Heart right ventricle (tissue), 16 donors: ENCODE measurements at regions not wholly inside any gene's neighbourhood (a gene's known extent, or its start where the extent isn't known, plus 50 kb on each side); places are given as distances from the start of the nearest gene placed in this dataset.
"Not testable (repeated sequence)": the region's sequence is repeated elsewhere in the genome, so short reads cannot be mapped to it uniquely, and the experiment has no call there.

Experiments
- ATAC-seq, 8 donors: fragments of 200-7000 bp; cut with Tn5 transposase; one replicate each; pipeline ENCODE4 v1.9.1; 2020; ENCODE audit warnings: mild to moderate bottlenecking in 8 of 8, moderate library complexity in 8 of 8, moderate number of reproducible peaks in 1 of 8
- DNase-seq, 2 donors: peaks; one replicate each; pipeline ENCODE4 v3.0.0-alpha.2; 2020
- H3K27ac ChIP-seq, 10 donors: fragments of 200-600 bp; sonication (generic) in 2 of 10; one replicate each; pipeline versions ENCODE4 v1.5.0 to v1.8.0; 2020 to 2022; ENCODE audit warnings: mild to moderate bottlenecking in 3 of 10
- H3K27me3 ChIP-seq, 7 donors: fragments of 200-600 bp; one replicate each; pipeline ENCODE4 v1.8.0; 2021 to 2022; ENCODE audit warnings: mild to moderate bottlenecking in 2 of 7
- H3K36me3 ChIP-seq, 9 donors: fragments of 200-600 bp; sonication (generic) in 1 of 9; one replicate each; pipeline versions ENCODE4 v1.5.0 to v1.8.0; 2020 to 2022; ENCODE audit warnings: mild to moderate bottlenecking in 2 of 9
- H3K4me1 ChIP-seq, 9 donors: fragments of 200-600 bp; sonication (generic) in 1 of 9; one replicate each; pipeline versions ENCODE4 v1.5.0 to v1.8.0; 2020 to 2022; ENCODE audit warnings: mild to moderate bottlenecking in 4 of 9
- H3K4me3 ChIP-seq, 10 donors: fragments of 200-600 bp; sonication (generic) in 2 of 10; one replicate each; pipeline versions ENCODE4 v1.5.0 to v1.8.0; 2020 to 2022; ENCODE audit warnings: mild to moderate bottlenecking in 7 of 10, moderate library complexity in 2 of 10
- H3K9me3 ChIP-seq, 11 donors: fragments of 200-600 bp in 10 of 11; sonication (generic) in 2 of 11; one replicate each; pipeline versions ENCODE4 v1.5.0 to v1.8.0; 2013 to 2022; ENCODE audit warnings: mild to moderate bottlenecking in 2 of 11, control low read depth in 1 of 11, moderate library complexity in 1 of 11
- CTCF ChIP-seq, 9 donors: fragments of 200-600 bp; sonication (generic) in 2 of 9; IDR thresholded peaks; one replicate each; pipeline versions ENCODE4 v1.5.0 to v1.8.0; 2021 to 2022; ENCODE audit warnings: antibody characterized with exemption in 9 of 9, mild to moderate bottlenecking in 5 of 9, moderate library complexity in 1 of 9
- WGBS, 2 donors: extraction: QIAGEN DNeasy Blood & Tissue Kit; methylation state at CpG; one replicate each; pipeline ENCODE4 v1.1.7; 2013; ENCODE audit warnings: inconsistent platforms in 1 of 2; 5-methylcytosine and 5-hydroxymethylcytosine counted together
- intact Hi-C, 10 donors: fragments of 100-400 bp; cut with DNase I; formaldehyde crosslinking; loops; one replicate each; pipeline versions ENCODE4 v1.11.1 to v1.14.2; 2022
- donor health status: Arrhythmogenic right ventricular cardiomyopathy.
- donor health status: ischemic (EF 13 %, LVEDD 7.1; RV severe dilation, severe dysfunction).
- donor health status: healthy with polysubstance abuse.
- donor health status: DM: no; HTN: yes; CAD: no.
- donor health status: DM: no; HTN: no; CAD: no.
- donor health status: ischemic (EF 25% LVEDD 6.9; RV normal size, moderate dysfunction).
- donor health status: ischemic (EF 25% LVEDD 5.7; RV mildly dilated, moderate dysfunction).
- donor health status: healthy.
- donor health status: DM: yes; HTN: yes; CAD: no.
- donor health status: Ischemic cardiomyopathy.
- donor health status: ischemic (EF 35%, LVEDD 5.7; RV mildly dilated, moderate dysfunction).
- donor health status: nonischemic (EF 11% LVEDD 7.7; RV severe dilation, severe dysfunction).
- donor health status: DM: yes; HTN: yes; CAD: no.
- donor health status: PGD.
- donor health status: ischemic (EF 29% LVEDD 5.4; RV normal size, mild dysfunction).
- donor health status: nonischemic (EF 23%, LVEDD 6.1; RV moderate dilation, normal function).

- Histone ChIP-seq H3K9me3 (peaks cover 0 to 5% (median 0%) of the 10 kb centered on the region in 11 donors), H3K27me3 (no peaks in the 10 kb centered on the region), H3K4me3 (no peak overlapping the region), H3K4me1 (no peaks in the 10 kb centered on the region), H3K36me3 (no peaks in the 10 kb centered on the region), H3K27ac (no peak overlapping the region)
- intact Hi-C loops, result no loop called here
- TF ChIP-seq CTCF (IDR thresholded peaks at IDR 0.05), result no peak
- WGBS, 2 donors, result 87 to 89% methylated on average over 5 of the region's 5 CpGs
- no peak for ATAC-seq
- DNase-seq, result no peak
Measured at GRCh38 chr9:16063241-16063591, 510.4 kb downstream of the CCDC171 start.

DNA sequence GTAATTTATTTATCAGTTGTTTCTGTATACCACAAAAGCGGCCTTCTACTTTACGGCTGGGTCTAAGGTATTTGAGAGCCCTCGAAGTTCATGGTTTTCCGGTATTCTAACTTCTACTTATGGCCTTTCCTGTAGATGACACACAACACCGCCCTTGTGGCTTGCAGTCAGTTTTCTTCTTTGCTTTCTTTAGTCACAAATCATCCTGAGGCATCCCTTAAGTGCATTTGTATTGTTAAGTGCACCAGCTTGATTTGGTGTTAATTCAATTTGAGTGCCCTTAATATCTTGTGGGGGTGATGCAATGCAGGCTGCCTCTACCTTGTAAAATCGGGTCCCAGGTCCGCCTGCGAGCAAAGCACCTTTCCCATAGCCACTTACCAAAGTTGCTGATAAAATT is 511.9 kb downstream of the CCDC171 start:
- intact Hi-C loops, result no loop called here
- TF ChIP-seq CTCF (IDR thresholded peaks at IDR 0.05), result no peak

DNA sequence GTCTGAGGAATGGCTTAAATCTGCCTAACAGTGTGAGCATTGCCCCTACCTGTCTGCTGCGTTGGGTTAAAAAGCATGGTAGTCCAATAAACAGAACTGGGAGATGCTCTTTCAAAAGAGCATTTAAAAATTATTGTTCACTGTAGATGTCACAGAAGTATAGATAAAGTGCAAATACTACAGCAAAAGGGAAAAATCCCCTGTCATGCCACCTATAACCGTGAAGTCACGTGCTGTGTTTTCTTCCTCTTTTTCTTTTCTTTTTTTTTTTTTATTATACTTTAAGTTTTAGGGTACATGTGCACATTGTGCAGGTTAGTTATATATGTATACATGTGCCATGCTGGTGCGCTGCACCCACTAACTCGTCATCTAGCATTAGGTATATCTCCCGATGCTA is 513.4 kb downstream of the CCDC171 start:
- H3K27ac ChIP-seq, H3K27me3 ChIP-seq, intact Hi-C loops, H3K4me1 ChIP-seq, H3K36me3 ChIP-seq, H3K4me3 ChIP-seq, DNase-seq, ATAC-seq, H3K9me3 ChIP-seq: not testable (repeated sequence)
- 93 to 97% methylated on average over 3 of the region's 6 CpGs for WGBS, 2 donors

More for the DNA sequence above, 511.9 kb downstream of the CCDC171 start:
- H3K27me3 ChIP-seq, result no peaks in the 10 kb centered on the region
- WGBS, 2 donors, result 88 to 91% methylated on average over 8 of the region's 8 CpGs
- DNase-seq (no peak), ATAC-seq (no peak)
- H3K9me3 ChIP-seq, result peaks cover 0 to 5% (median 0%) of the 10 kb centered on the region in 11 donors
- H3K36me3 ChIP-seq, result no peaks in the 10 kb centered on the region
- H3K4me3 ChIP-seq, result no peak overlapping the region
- no peak overlapping the region for H3K27ac ChIP-seq
- peaks cover 0 to 5% (median 0%) of the 10 kb centered on the region in 9 donors for H3K4me1 ChIP-seq

DNA sequence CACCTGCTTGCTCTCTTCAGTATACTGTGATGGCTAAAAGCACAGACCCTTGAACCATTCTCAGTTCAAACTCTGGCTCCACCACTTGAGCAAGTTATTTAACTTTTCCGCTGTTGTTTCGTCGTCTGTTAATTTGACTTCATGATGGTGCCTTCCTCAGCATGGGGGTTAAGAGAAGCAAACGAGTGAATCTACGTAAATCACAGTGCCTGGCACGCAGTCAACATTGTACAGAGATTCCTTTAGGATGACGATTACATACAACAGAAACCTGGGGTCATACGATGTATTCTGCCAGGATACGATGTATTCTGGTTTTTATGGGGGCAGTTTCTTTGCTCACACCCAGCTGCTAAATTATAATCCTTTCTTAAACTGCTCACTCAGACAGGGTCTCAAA is 515.6 kb downstream of the CCDC171 start:
- TF ChIP-seq CTCF (IDR thresholded peaks at IDR 0.05), result no peak
- ATAC-seq (no peak), DNase-seq (no peak)
- Histone ChIP-seq H3K4me3 (no peak overlapping the region), H3K4me1 (peaks cover 0 to 8% (median 0%) of the 10 kb centered on the region in 9 donors), H3K27ac (no peak overlapping the region), H3K9me3 (peaks cover 0 to 7% (median 0%) of the 10 kb centered on the region in 11 donors), H3K27me3 (no peaks in the 10 kb centered on the region), H3K36me3 (no peaks in the 10 kb centered on the region)
- intact Hi-C loops, result no loop called here
- 89 to 90% methylated on average over 9 of the region's 9 CpGs for WGBS, 2 donors

GRCh38 chr9:16069249-16069648 is 516.4 kb downstream of the CCDC171 start:
- Histone ChIP-seq H3K4me1 (peaks cover 0 to 8% (median 0%) of the 10 kb centered on the region in 9 donors), H3K27ac (no peak overlapping the region), H3K36me3 (no peaks in the 10 kb centered on the region), H3K9me3 (peaks cover 0 to 10% (median 0%) of the 10 kb centered on the region in 11 donors), H3K27me3 (no peaks in the 10 kb centered on the region), H3K4me3 (no peak overlapping the region)
- ATAC-seq, result no peak
- intact Hi-C loops, result no loop called here
- 83 to 88% methylated on average over 13 of the region's 13 CpGs for WGBS, 2 donors
- no peak for TF ChIP-seq CTCF (IDR thresholded peaks at IDR 0.05)
- DNase-seq, result no peak
